Esophagus squamous epithelium (tissue), 4 donors: ENCODE measurements at regions not wholly inside any gene's neighbourhood (a gene's known extent, or its start where the extent isn't known, plus 50 kb on each side); places are given as distances from the start of the nearest gene placed in this dataset.

ENCODE experiments used
- POLR2A ChIP-seq, 4 donors: fragments of 450-650 bp; IDR thresholded peaks; one replicate each; pipeline ENCODE4 v1.6.1; 2017; ENCODE audit warnings: antibody characterized with exemption in 4 of 4, mild to moderate bottlenecking in 4 of 4, moderate library complexity in 3 of 4
- TF ChIP-seq, protein P1 (sequence below), 6 experiments: fragments of 450-650 bp in 4 of 6; fragments of 200-600 bp in 2 of 6; sonication (generic) in 2 of 6; IDR thresholded peaks; one replicate each; pipeline ENCODE4 v1.5.1; 2016 to 2019; ENCODE audit warnings: antibody characterized with exemption in 6 of 6, mild to moderate bottlenecking in 4 of 6, moderate library complexity in 4 of 6

- TF ChIP-seq, protein P1, sequence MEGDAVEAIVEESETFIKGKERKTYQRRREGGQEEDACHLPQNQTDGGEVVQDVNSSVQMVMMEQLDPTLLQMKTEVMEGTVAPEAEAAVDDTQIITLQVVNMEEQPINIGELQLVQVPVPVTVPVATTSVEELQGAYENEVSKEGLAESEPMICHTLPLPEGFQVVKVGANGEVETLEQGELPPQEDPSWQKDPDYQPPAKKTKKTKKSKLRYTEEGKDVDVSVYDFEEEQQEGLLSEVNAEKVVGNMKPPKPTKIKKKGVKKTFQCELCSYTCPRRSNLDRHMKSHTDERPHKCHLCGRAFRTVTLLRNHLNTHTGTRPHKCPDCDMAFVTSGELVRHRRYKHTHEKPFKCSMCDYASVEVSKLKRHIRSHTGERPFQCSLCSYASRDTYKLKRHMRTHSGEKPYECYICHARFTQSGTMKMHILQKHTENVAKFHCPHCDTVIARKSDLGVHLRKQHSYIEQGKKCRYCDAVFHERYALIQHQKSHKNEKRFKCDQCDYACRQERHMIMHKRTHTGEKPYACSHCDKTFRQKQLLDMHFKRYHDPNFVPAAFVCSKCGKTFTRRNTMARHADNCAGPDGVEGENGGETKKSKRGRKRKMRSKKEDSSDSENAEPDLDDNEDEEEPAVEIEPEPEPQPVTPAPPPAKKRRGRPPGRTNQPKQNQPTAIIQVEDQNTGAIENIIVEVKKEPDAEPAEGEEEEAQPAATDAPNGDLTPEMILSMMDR (IDR thresholded peaks at IDR 0.05), result no peak
- TF ChIP-seq POLR2A (IDR thresholded peaks at IDR 0.05), result no peak
These were observed 345.2 kb downstream of the VPS13C start for GRCh38 chr15:61715082-61715481.
